Left lung (tissue), 4 donors: ENCODE measurements at regions not wholly inside any gene's neighbourhood (a gene's known extent, or its start where the extent isn't known, plus 50 kb on each side); places are given as distances from the start of the nearest gene placed in this dataset.

Experiments used
- ATAC-seq: fragments of 200-7000 bp; cut with Tn5 transposase; one replicate; pipeline ENCODE4 v1.9.1; 2020; ENCODE audit warnings: moderate library complexity
- DNase-seq, 4 donors: peaks; one replicate each; pipeline ENCODE4 v3.0.0-alpha.2; 2013 to 2020
- H3K27ac ChIP-seq, 2 donors: fragments of 200-600 bp; sonication (generic) in 1 of 2; one replicate each; pipeline versions ENCODE4 v1.5.0 to v1.8.0; 2020 to 2021
- H3K27me3 ChIP-seq, 2 donors: fragments of 200-600 bp; sonication (generic) in 1 of 2; one replicate each; pipeline versions ENCODE4 v1.5.0 to v1.8.0; 2020 to 2021
- H3K36me3 ChIP-seq, 2 donors: fragments of 200-600 bp; sonication (generic) in 1 of 2; one replicate each; pipeline versions ENCODE4 v1.5.0 to v1.8.0; 2020 to 2021
- H3K4me1 ChIP-seq, 2 donors: fragments of 200-600 bp; one replicate each; pipeline ENCODE4 v1.8.0; 2021
- H3K4me3 ChIP-seq, 2 donors: fragments of 200-600 bp; sonication (generic) in 1 of 2; one replicate each; pipeline versions ENCODE4 v1.5.0 to v1.8.0; 2020 to 2021; ENCODE audit warnings: mild to moderate bottlenecking in 1 of 2
- H3K9me3 ChIP-seq, 2 donors: fragments of 200-600 bp; sonication (generic) in 1 of 2; one replicate each; pipeline versions ENCODE4 v1.5.0 to v1.8.0; 2020 to 2021
- intact Hi-C, 2 donors: fragments of 100-400 bp; cut with DNase I; formaldehyde crosslinking; loops; one replicate each; pipeline versions ENCODE4 v1.11.2 to v1.14.2; 2022
- TF ChIP-seq, protein P1 (sequence below), 2 donors: fragments of 200-600 bp; sonication (generic) in 1 of 2; IDR thresholded peaks; one replicate each; pipeline versions ENCODE4 v1.5.0 to v1.8.0; 2021; ENCODE audit warnings: antibody characterized with exemption in 2 of 2
- donor health status: DM: no; HTN: yes; CAD: no.
- donor health status: DM: no; HTN: no; CAD: no.

DNA sequence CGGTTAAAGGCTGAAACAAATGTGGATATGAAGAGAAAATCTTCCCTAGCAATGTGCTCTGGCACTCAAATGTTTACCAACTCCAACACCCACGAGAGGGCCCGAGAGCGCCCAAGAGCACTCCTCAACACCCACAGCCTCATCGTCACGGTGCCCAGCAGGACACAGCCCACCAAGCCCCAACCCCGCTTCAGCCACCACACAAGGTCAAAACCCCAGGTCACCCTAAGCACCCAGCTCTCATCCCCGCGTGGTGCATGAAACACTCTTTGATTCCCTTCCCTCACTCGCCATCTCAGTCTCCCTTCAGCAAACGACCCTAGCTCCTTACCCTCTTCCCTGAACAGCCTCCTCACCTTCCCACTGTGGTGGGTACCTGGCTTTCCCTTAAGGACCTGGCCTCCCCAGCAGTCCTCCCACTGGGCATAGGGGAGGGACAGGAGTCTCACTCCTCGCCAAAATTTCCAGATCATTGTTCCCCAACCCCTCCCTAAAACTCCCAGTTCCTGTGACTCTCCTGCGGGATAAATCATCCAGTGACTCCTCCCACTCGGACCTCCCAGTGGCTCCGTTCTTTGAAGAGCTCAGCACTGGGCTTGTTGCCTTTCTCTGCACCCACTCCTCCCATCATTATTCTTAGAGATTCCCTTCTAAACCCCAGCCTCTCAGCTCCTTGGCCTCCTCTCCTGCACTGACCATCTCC, 170.4 kb upstream of the SYT6 start:
- intact Hi-C loops = no loop called here
- no peaks in the 10 kb centered on the region for H3K36me3 ChIP-seq
- no peaks in the 10 kb centered on the region for H3K4me1 ChIP-seq
- no peak overlapping the region for H3K27ac ChIP-seq
- TF ChIP-seq, protein P1, sequence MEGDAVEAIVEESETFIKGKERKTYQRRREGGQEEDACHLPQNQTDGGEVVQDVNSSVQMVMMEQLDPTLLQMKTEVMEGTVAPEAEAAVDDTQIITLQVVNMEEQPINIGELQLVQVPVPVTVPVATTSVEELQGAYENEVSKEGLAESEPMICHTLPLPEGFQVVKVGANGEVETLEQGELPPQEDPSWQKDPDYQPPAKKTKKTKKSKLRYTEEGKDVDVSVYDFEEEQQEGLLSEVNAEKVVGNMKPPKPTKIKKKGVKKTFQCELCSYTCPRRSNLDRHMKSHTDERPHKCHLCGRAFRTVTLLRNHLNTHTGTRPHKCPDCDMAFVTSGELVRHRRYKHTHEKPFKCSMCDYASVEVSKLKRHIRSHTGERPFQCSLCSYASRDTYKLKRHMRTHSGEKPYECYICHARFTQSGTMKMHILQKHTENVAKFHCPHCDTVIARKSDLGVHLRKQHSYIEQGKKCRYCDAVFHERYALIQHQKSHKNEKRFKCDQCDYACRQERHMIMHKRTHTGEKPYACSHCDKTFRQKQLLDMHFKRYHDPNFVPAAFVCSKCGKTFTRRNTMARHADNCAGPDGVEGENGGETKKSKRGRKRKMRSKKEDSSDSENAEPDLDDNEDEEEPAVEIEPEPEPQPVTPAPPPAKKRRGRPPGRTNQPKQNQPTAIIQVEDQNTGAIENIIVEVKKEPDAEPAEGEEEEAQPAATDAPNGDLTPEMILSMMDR (IDR thresholded peaks at IDR 0.05) = no peak
- ATAC-seq (no peak), DNase-seq (no peak)
- no peaks in the 10 kb centered on the region for H3K27me3 ChIP-seq
- peaks cover 0 to 4% of the 10 kb centered on the region in 2 donors for H3K9me3 ChIP-seq
- H3K4me3 ChIP-seq = no peak overlapping the region

DNA sequence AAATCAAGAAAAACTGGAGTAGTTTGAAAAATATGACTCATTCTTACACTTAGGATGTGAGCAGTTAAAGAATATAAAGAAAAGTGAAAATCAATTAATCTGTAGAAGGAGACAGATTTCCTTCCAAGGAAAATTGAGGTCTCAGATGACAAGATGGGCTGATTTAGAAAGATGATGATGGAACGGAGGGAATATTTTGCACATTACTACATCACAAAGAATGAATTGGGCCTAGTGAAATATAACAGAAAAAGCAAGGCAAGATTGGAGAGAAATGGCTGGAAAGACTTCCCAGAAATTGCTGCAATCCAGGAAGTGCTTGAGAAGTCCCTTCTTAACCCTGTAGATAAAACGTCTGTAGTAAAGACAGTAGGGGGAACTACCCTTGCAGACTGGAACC, 169.1 kb upstream of the SYT6 start:
- Histone ChIP-seq H3K27ac (no peak overlapping the region), H3K9me3 (peaks cover 0 to 4% of the 10 kb centered on the region in 2 donors), H3K36me3 (no peaks in the 10 kb centered on the region), H3K4me1 (no peaks in the 10 kb centered on the region), H3K4me3 (no peak overlapping the region), H3K27me3 (no peaks in the 10 kb centered on the region)
- no peak for DNase-seq
- intact Hi-C loops = no loop called here
- TF ChIP-seq, protein P1 (IDR thresholded peaks at IDR 0.05) = no peak
- ATAC-seq = no peak

- ATAC-seq = no peak
- Histone ChIP-seq H3K27me3 (no peaks in the 10 kb centered on the region), H3K4me1 (no peaks in the 10 kb centered on the region), H3K9me3 (peaks cover 0 to under 1% of the 10 kb centered on the region in 2 donors), H3K27ac (no peak overlapping the region), H3K36me3 (no peaks in the 10 kb centered on the region), H3K4me3 (no peak overlapping the region)
- TF ChIP-seq, protein P1 (IDR thresholded peaks at IDR 0.05) = no peak
- intact Hi-C loops = no loop called here
- no peak for DNase-seq
These were observed 168.5 kb upstream of the SYT6 start for GRCh38 chr1:114322207-114322606.

DNA sequence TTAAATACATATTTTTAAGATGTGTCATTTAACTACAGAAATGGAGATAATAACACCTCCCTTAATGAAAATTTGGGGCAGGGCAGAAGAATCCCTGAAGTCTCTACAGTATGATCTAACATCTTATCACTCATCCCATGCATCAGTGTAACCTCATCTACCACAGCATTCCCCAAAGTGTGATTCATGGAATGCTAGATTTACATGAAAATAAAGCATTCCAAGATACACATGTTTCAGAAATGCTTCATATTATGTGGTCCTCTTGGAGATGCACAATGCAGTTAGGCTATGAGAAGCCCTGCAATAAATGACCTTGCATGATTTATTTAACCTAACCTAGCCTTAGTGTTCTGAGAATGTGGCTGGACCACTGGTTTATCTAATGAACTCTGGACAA, 166.9 kb upstream of the SYT6 start:
- Histone ChIP-seq H3K27ac (no peak overlapping the region), H3K36me3 (no peaks in the 10 kb centered on the region), H3K4me1 (no peaks in the 10 kb centered on the region), H3K4me3 (no peak overlapping the region), H3K27me3 (no peaks in the 10 kb centered on the region), H3K9me3 (no peaks in the 10 kb centered on the region)
- no peak for ATAC-seq
- TF ChIP-seq, protein P1 (IDR thresholded peaks at IDR 0.05) = no peak
- DNase-seq = no peak
- intact Hi-C loops = no loop called here

- TF ChIP-seq, protein P1 (IDR thresholded peaks at IDR 0.05) = no peak
These were observed 165.7 kb upstream of the SYT6 start for GRCh38 chr1:114319418-114319817.

More at GRCh38 chr1:114319418-114319817, 165.7 kb upstream of the SYT6 start:
- Histone ChIP-seq H3K27ac (no peak overlapping the region), H3K36me3 (no peaks in the 10 kb centered on the region), H3K4me1 (no peaks in the 10 kb centered on the region), H3K27me3 (no peaks in the 10 kb centered on the region), H3K9me3 (no peaks in the 10 kb centered on the region), H3K4me3 (no peak overlapping the region)
- ATAC-seq (no peak), DNase-seq (no peak)
- intact Hi-C loops = no loop called here
